KBM-7 (cell line): ENCODE measurements at regions not wholly inside any gene's neighbourhood (a gene's known extent, or its start where the extent isn't known, plus 50 kb on each side); places are given as distances from the start of the nearest gene placed in this dataset.

ENCODE experiments used
- DNase-seq: peaks from one replicate; pipeline ENCODE4 v3.0.0-alpha.2; 2015
- in situ Hi-C: fragments of 300-500 bp; cut with MboI; formaldehyde crosslinking; loops from 2 replicates; pipeline ENCODE4 v1.14.3; 2020; ENCODE audit warnings: low sequenced_read_pairs, low pct_unique_long_range_greater_than_20kb, mixed read lengths

GRCh38 chr20:4300401-4300800 is 51.3 kb upstream of the ADRA1D start:
- in situ Hi-C loops = no loop called here
- DNase-seq = no peak

- in situ Hi-C loops = no loop called here
- no peak for DNase-seq
These were observed 50.7 kb upstream of the ADRA1D start for GRCh38 chr20:4299773-4300172.

GRCh38 chr20:4299216-4299615 is 50.1 kb upstream of the ADRA1D start:
- no peak for DNase-seq
- in situ Hi-C loops = no loop called here
